ENCODE measurements at regions not wholly inside any gene's neighbourhood (a gene's known extent, or its start where the extent isn't known, plus 50 kb on each side); places are given as distances from the start of the nearest gene placed in this dataset.

- DNase-seq (no peak), ATAC-seq (replicated peaks in 1 of 4) (no peak)
- H3K27me3 Mint-ChIP-seq = peaks cover 6 to 11% of the 10 kb centered on the region in 2 donors
- H3K9me3 ChIP-seq = no peaks in the 10 kb centered on the region
- ChIA-PET POLR2A (no interaction called here), CTCF (no interaction called here)
- no peaks in the 10 kb centered on the region for H3K36me3 ChIP-seq (ENCODE audit: control insufficient read depth in 2 of 2, extremely low read depth in 1 of 2, insufficient read depth in 1 of 2, low read length in 1 of 2)
- H3K36me3 Mint-ChIP-seq = no peaks in the 10 kb centered on the region
- H3K4me3 ChIP-seq (ENCODE audit: control insufficient read depth in 1 of 2, extremely low read depth in 1 of 2, low read length in 1 of 2) = no peak overlapping the region
- H3K4me1 Mint-ChIP-seq = no peaks in the 10 kb centered on the region
- peaks cover 0 to 5% (median 3%) of the 10 kb centered on the region in 3 donors for H3K9me3 Mint-ChIP-seq
- WGBS (ENCODE audit: insufficient coverage) = 90% methylated on average over 1 of the region's 1 CpG
- no peaks in the 10 kb centered on the region for H3K27me3 ChIP-seq (replicated peaks in 1 of 2; ENCODE audit: control insufficient read depth in 2 of 2, extremely low read depth in 1 of 2, insufficient read depth in 2 of 2, low read length in 1 of 2)
- no peak overlapping the region for H3K27ac ChIP-seq (ENCODE audit: low read length)
- H3K4me1 ChIP-seq (ENCODE audit: control insufficient read depth in 1 of 2, extremely low read depth in 1 of 2, insufficient read depth in 2 of 2, low read length in 2 of 2) = no peaks in the 10 kb centered on the region
- H3K4me3 Mint-ChIP-seq = no peak overlapping the region
- no peak overlapping the region for H3K27ac Mint-ChIP-seq
These were observed 624.1 kb upstream of the USP24 start for GRCh38 chr1:55839221-55839620.

GRCh38 chr1:55836086-55836485, 620.9 kb upstream of the USP24 start:
- CTCF ChIA-PET = no interaction called here
- H3K4me3 ChIP-seq (ENCODE audit: control insufficient read depth in 1 of 2, extremely low read depth in 1 of 2, low read length in 1 of 2) = no peak overlapping the region
- DNase-seq = no peak
- Mint-ChIP-seq H3K4me1 (no peaks in the 10 kb centered on the region), H3K27ac (no peak overlapping the region), H3K4me3 (no peak overlapping the region), H3K27me3 (peaks cover 6 to 16% of the 10 kb centered on the region in 2 donors), H3K36me3 (no peaks in the 10 kb centered on the region), H3K9me3 (peaks cover 0 to under 1% (median 0%) of the 10 kb centered on the region in 3 donors)
- H3K27me3 ChIP-seq (replicated peaks in 1 of 2; ENCODE audit: control insufficient read depth in 2 of 2, extremely low read depth in 1 of 2, insufficient read depth in 2 of 2, low read length in 1 of 2) = no peaks in the 10 kb centered on the region
- no peak for ATAC-seq (replicated peaks in 1 of 4)
- WGBS (ENCODE audit: insufficient coverage) = 60% methylated on average over 1 of the region's 3 CpGs
- no peaks in the 10 kb centered on the region for H3K4me1 ChIP-seq (ENCODE audit: control insufficient read depth in 1 of 2, extremely low read depth in 1 of 2, insufficient read depth in 2 of 2, low read length in 2 of 2)
- no peak overlapping the region for H3K27ac ChIP-seq (ENCODE audit: low read length)
- no peaks in the 10 kb centered on the region for H3K9me3 ChIP-seq
- H3K36me3 ChIP-seq (ENCODE audit: control insufficient read depth in 2 of 2, extremely low read depth in 1 of 2, insufficient read depth in 1 of 2, low read length in 1 of 2) = no peaks in the 10 kb centered on the region
- POLR2A ChIA-PET = no interaction called here

- ATAC-seq (replicated peaks in 1 of 4) (no peak), DNase-seq (no peak)
- H3K27me3 ChIP-seq (replicated peaks in 1 of 2; ENCODE audit: control insufficient read depth in 2 of 2, extremely low read depth in 1 of 2, insufficient read depth in 2 of 2, low read length in 1 of 2) = no peaks in the 10 kb centered on the region
- no peaks in the 10 kb centered on the region for H3K4me1 ChIP-seq (ENCODE audit: control insufficient read depth in 1 of 2, extremely low read depth in 1 of 2, insufficient read depth in 2 of 2, low read length in 2 of 2)
- no peaks in the 10 kb centered on the region for H3K9me3 ChIP-seq
- Mint-ChIP-seq H3K4me1 (no peaks in the 10 kb centered on the region), H3K4me3 (no peak overlapping the region), H3K27ac (no peak overlapping the region), H3K27me3 (peaks cover 0 to 11% of the 10 kb centered on the region in 2 donors), H3K36me3 (no peaks in the 10 kb centered on the region), H3K9me3 (no peaks in the 10 kb centered on the region)
- H3K36me3 ChIP-seq (ENCODE audit: control insufficient read depth in 2 of 2, extremely low read depth in 1 of 2, insufficient read depth in 1 of 2, low read length in 1 of 2) = no peaks in the 10 kb centered on the region
- H3K4me3 ChIP-seq (ENCODE audit: control insufficient read depth in 1 of 2, extremely low read depth in 1 of 2, low read length in 1 of 2) = no peak overlapping the region
- ChIA-PET CTCF (no interaction called here), POLR2A (no interaction called here)
- WGBS (ENCODE audit: insufficient coverage) = no CpG with 5 or more reads among the region's 2 CpGs
- H3K27ac ChIP-seq (ENCODE audit: low read length) = no peak overlapping the region
These were observed 618.4 kb upstream of the USP24 start for GRCh38 chr1:55833529-55834091.

- DNase-seq (no peak), ATAC-seq (replicated peaks in 1 of 4) (no peak)
- ChIA-PET CTCF (no interaction called here), POLR2A (no interaction called here)
- Histone ChIP-seq H3K9me3 (no peaks in the 10 kb centered on the region), H3K4me1 (ENCODE audit: control insufficient read depth in 1 of 2, extremely low read depth in 1 of 2, insufficient read depth in 2 of 2, low read length in 2 of 2) (no peaks in the 10 kb centered on the region), H3K4me3 (ENCODE audit: control insufficient read depth in 1 of 2, extremely low read depth in 1 of 2, low read length in 1 of 2) (no peak overlapping the region), H3K27me3 (replicated peaks in 1 of 2; ENCODE audit: control insufficient read depth in 2 of 2, extremely low read depth in 1 of 2, insufficient read depth in 2 of 2, low read length in 1 of 2) (no peaks in the 10 kb centered on the region), H3K27ac (ENCODE audit: low read length) (no peak overlapping the region), H3K36me3 (ENCODE audit: control insufficient read depth in 2 of 2, extremely low read depth in 1 of 2, insufficient read depth in 1 of 2, low read length in 1 of 2) (no peaks in the 10 kb centered on the region)
- Mint-ChIP-seq H3K4me1 (no peaks in the 10 kb centered on the region), H3K27ac (no peak overlapping the region), H3K27me3 (peaks cover 0 to 11% of the 10 kb centered on the region in 2 donors), H3K36me3 (no peaks in the 10 kb centered on the region), H3K4me3 (no peak overlapping the region), H3K9me3 (no peaks in the 10 kb centered on the region)
- WGBS (ENCODE audit: insufficient coverage) = no CpG with 5 or more reads among the region's 3 CpGs
These were observed 616.6 kb upstream of the USP24 start for GRCh38 chr1:55831759-55832158.

GRCh38 chr1:55828044-55828443, 612.9 kb upstream of the USP24 start:
- CTCF ChIA-PET = no interaction called here

GRCh38 chr1:55827350-55827749, 612.2 kb upstream of the USP24 start:
- 90% methylated on average over 2 of the region's 4 CpGs for WGBS (ENCODE audit: insufficient coverage)
- H3K36me3 Mint-ChIP-seq = no peaks in the 10 kb centered on the region

More at GRCh38 chr1:55828044-55828443, 612.9 kb upstream of the USP24 start:
- Mint-ChIP-seq H3K4me1 (no peaks in the 10 kb centered on the region), H3K36me3 (no peaks in the 10 kb centered on the region), H3K9me3 (no peaks in the 10 kb centered on the region), H3K4me3 (no peak overlapping the region), H3K27me3 (peaks cover 0 to 15% of the 10 kb centered on the region in 2 donors), H3K27ac (no peak overlapping the region)
- no peaks in the 10 kb centered on the region for H3K9me3 ChIP-seq
- ATAC-seq (replicated peaks in 1 of 4) (no peak), DNase-seq (no peak)
- 75% methylated on average over 2 of the region's 5 CpGs for WGBS (ENCODE audit: insufficient coverage)
- no peaks in the 10 kb centered on the region for H3K4me1 ChIP-seq (ENCODE audit: control insufficient read depth in 1 of 2, extremely low read depth in 1 of 2, insufficient read depth in 2 of 2, low read length in 2 of 2)
- POLR2A ChIA-PET = no interaction called here
- H3K27ac ChIP-seq (ENCODE audit: low read length) = no peak overlapping the region
- no peak overlapping the region for H3K4me3 ChIP-seq (ENCODE audit: control insufficient read depth in 1 of 2, extremely low read depth in 1 of 2, low read length in 1 of 2)
- H3K36me3 ChIP-seq (ENCODE audit: control insufficient read depth in 2 of 2, extremely low read depth in 1 of 2, insufficient read depth in 1 of 2, low read length in 1 of 2) = no peaks in the 10 kb centered on the region
- no peaks in the 10 kb centered on the region for H3K27me3 ChIP-seq (replicated peaks in 1 of 2; ENCODE audit: control insufficient read depth in 2 of 2, extremely low read depth in 1 of 2, insufficient read depth in 2 of 2, low read length in 1 of 2)

More at GRCh38 chr1:55827350-55827749, 612.2 kb upstream of the USP24 start:
- DNase-seq (no peak), ATAC-seq (replicated peaks in 1 of 4) (no peak)
- CTCF ChIA-PET = no interaction called here
- Mint-ChIP-seq H3K27ac (no peak overlapping the region), H3K4me3 (no peak overlapping the region), H3K27me3 (peaks cover 0 to 11% of the 10 kb centered on the region in 2 donors), H3K9me3 (no peaks in the 10 kb centered on the region), H3K4me1 (no peaks in the 10 kb centered on the region)
- Histone ChIP-seq H3K27me3 (replicated peaks in 1 of 2; ENCODE audit: control insufficient read depth in 2 of 2, extremely low read depth in 1 of 2, insufficient read depth in 2 of 2, low read length in 1 of 2) (no peaks in the 10 kb centered on the region), H3K27ac (ENCODE audit: low read length) (no peak overlapping the region), H3K4me1 (ENCODE audit: control insufficient read depth in 1 of 2, extremely low read depth in 1 of 2, insufficient read depth in 2 of 2, low read length in 2 of 2) (no peaks in the 10 kb centered on the region), H3K4me3 (ENCODE audit: control insufficient read depth in 1 of 2, extremely low read depth in 1 of 2, low read length in 1 of 2) (no peak overlapping the region), H3K9me3 (no peaks in the 10 kb centered on the region), H3K36me3 (ENCODE audit: control insufficient read depth in 2 of 2, extremely low read depth in 1 of 2, insufficient read depth in 1 of 2, low read length in 1 of 2) (no peaks in the 10 kb centered on the region)
- POLR2A ChIA-PET = no interaction called here
